ENCODE measurements at regions not wholly inside any gene's neighbourhood (a gene's known extent, or its start where the extent isn't known, plus 50 kb on each side); places are given as distances from the start of the nearest gene placed in this dataset.

- no peak overlapping the region for H3K4me3 ChIP-seq (ENCODE audit: low read depth, low read length)
- POLR2A ChIA-PET = no interaction called here
- TF ChIP-seq CTCF (IDR thresholded peaks at IDR 0.05; ENCODE audit: insufficient read depth, low read length, missing control alignments) = no peak
- DNase-seq (ENCODE audit: low read depth, low spot score) = no peak
- CTCF ChIA-PET = no interaction called here
These were observed 173.1 kb upstream of the TBL1XR1 start for GRCh38 chr3:177370246-177370822.

GRCh38 chr3:177371146-177371545, 173.9 kb upstream of the TBL1XR1 start:
- no peak for DNase-seq (ENCODE audit: low read depth, low spot score)
- no peak for TF ChIP-seq CTCF (IDR thresholded peaks at IDR 0.05; ENCODE audit: insufficient read depth, low read length, missing control alignments)
- CTCF ChIA-PET = no interaction called here
- no peak overlapping the region for H3K4me3 ChIP-seq (ENCODE audit: low read depth, low read length)
- POLR2A ChIA-PET = no interaction called here

GRCh38 chr3:177371888-177372287, 174.6 kb upstream of the TBL1XR1 start:
- no peak for DNase-seq (ENCODE audit: low read depth, low spot score)
- TF ChIP-seq CTCF (IDR thresholded peaks at IDR 0.05; ENCODE audit: insufficient read depth, low read length, missing control alignments) = no peak
- no peak overlapping the region for H3K4me3 ChIP-seq (ENCODE audit: low read depth, low read length)
- ChIA-PET POLR2A (no interaction called here), CTCF (interaction anchor here (1.2 kb wide), 1 partner anchor 1014 kb away, joined by 3 read pairs; no protein-coding TSS in a partner anchor)

GRCh38 chr3:177374323-177374722, 177.0 kb upstream of the TBL1XR1 start:
- ChIA-PET POLR2A (no interaction called here), CTCF (no interaction called here)
- no peak overlapping the region for H3K4me3 ChIP-seq (ENCODE audit: low read depth, low read length)
- TF ChIP-seq CTCF (IDR thresholded peaks at IDR 0.05; ENCODE audit: insufficient read depth, low read length, missing control alignments) = no peak
- DNase-seq (ENCODE audit: low read depth, low spot score) = no peak

GRCh38 chr3:177375316-177375715, 178.0 kb upstream of the TBL1XR1 start:
- H3K4me3 ChIP-seq (ENCODE audit: low read depth, low read length) = no peak overlapping the region
- CTCF ChIA-PET = interaction anchor here (1.0 kb wide), 1 partner anchor 11 kb away, joined by 3 read pairs; no protein-coding TSS in a partner anchor
- POLR2A ChIA-PET = no interaction called here
- DNase-seq (ENCODE audit: low read depth, low spot score) = no peak
- TF ChIP-seq CTCF (IDR thresholded peaks at IDR 0.05; ENCODE audit: insufficient read depth, low read length, missing control alignments) = no peak

GRCh38 chr3:177377166-177377565, 179.9 kb upstream of the TBL1XR1 start:
- no peak for DNase-seq (ENCODE audit: low read depth, low spot score)
- ChIA-PET POLR2A (no interaction called here), CTCF (no interaction called here)
- no peak overlapping the region for H3K4me3 ChIP-seq (ENCODE audit: low read depth, low read length)
- TF ChIP-seq CTCF (IDR thresholded peaks at IDR 0.05; ENCODE audit: insufficient read depth, low read length, missing control alignments) = no peak

All from AG04449 (cell line).